NCI-H69 (cell line): ENCODE measurements at regions not wholly inside any gene's neighbourhood (a gene's known extent, or its start where the extent isn't known, plus 50 kb on each side); places are given as distances from the start of the nearest gene placed in this dataset.
"Not testable (repeated sequence)": the region's sequence is repeated elsewhere in the genome, so short reads cannot be mapped to it uniquely, and the experiment has no call there.

ENCODE experiments used
- DNase-seq: peaks from one replicate; lab custom pipeline; 2025; lab: John Stamatoyannopoulos, UW

DNA sequence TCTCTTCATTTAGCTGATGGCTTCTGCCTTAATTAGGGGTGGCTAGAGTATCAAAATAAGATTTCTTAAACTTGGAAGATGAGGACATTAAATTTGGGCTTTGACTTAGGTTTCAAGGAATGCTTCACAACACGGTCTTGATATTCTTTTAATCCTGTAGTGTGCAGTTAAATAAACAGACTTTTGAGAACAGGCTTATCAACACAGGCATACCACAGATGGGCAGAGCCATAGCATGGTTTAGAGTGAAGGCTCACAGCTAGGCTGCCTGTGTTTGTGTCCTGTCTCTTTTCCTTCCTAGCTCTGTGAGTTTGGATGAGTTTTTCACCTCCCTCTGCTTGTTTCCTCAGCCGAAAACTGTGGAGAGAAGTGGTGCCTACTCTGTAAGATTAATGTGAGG is 102.3 kb upstream of the IPO9 start:
- DNase-seq: no peak

DNA sequence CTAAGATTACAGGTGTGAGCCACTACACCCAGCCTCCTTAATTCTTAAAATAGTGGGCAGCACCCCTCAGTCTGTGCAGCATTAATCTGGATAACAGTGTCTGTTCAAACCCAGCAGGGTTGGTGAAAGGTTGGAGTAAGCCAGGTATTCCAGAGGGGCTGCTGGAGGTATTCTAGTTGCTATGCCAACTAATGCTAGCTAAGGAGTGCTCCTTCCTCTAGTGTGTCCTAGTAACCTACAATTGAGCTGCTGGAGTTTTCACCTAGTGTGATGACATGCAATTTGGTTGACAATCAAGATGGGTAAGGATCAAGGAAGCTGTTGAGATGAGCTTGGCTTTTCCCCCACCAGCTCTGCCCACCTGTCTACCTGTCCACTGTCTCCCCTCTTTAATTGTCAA is 100.2 kb upstream of the IPO9 start:
- DNase-seq: peak; percentile 88

DNA sequence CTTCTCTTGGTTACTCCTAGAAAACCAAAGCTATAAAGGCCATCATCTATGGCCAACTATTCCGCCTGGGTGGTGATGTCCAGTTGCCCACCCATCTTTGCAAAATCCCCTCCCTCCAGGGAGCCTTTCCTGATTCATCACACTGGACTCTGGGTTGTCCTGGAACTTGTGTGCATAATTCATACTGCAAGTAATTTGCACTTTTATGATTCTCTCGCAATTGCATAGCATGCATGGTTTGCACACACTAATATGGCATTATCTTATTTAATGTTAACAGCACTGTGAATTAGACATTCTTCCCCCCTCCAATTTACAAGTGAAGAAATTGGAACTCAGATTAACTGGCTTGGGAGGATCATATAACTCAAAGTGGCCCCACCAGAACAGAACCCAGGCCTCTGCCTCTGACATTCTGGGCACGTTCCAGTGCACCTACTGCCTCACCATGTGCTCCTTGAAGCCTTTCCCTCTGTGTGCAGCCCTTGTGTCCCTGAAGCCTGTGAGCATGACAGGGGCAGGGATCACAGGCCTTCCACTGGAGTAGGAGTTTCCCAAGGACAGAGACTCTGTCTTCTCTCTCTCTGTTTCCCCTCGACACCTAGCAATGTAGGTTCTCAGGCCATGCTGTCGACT is 98.9 kb upstream of the IPO9 start:
- no peak for DNase-seq

DNA sequence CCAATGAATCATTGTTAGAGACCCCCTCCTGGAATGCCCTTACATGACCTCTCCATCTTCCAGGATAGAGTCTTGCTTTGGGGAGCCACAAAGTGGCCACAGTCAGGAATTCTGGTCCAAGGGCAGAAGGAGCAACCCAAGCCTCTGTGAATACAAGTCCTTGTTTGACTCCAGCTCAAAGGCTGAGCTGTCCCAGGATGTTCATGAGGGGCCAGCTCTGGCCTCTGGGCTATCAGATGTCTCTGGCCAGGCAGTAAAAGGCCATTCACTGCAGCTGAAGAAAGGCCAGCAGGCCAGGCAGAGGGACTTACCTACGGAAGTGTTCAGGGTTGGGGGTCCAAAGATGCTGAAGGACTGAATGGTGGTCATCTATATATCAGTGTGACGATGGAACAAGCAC is 98.3 kb upstream of the IPO9 start:
- DNase-seq: no peak

DNA sequence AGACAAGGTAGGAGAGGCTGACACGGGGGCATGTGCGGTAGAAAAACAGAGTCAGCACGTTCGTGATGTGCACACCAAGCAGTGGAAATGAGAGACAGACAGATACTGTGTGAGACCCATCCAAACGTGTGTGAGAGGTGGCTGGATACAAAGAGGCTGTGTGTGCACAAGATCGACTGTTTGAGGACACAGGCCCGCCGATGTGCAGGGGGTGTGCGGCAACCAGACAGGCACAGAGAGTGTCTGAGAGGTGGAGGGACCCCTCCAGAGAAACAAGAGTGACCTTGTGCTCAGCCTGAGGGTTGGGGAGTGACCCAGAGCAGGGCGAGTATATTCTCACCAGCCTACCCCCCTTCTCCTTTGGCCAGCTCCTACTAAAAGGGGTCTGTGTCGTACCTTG is 97.8 kb upstream of the IPO9 start:
- DNase-seq: no peak

DNA sequence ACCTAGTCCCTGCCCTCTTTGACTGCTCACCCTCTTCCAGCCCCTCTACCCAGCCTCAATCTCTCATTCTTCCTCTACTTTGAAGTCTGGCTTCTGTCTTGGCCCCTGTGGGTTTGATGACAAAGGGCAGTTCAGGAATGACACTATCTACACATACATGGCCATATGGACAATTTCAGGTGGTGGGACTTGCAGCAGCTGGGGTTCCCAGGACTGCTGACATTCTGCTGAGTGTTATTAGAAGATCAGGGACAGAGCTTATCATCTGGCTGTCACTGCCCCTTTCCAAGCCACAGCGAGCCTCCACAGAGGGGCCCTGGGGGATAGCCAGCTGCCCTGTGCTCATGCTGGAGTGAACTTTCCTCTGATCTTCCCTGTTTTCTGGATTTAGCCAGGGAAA is 97.4 kb upstream of the IPO9 start:
- peak; percentile 48 for DNase-seq

DNA sequence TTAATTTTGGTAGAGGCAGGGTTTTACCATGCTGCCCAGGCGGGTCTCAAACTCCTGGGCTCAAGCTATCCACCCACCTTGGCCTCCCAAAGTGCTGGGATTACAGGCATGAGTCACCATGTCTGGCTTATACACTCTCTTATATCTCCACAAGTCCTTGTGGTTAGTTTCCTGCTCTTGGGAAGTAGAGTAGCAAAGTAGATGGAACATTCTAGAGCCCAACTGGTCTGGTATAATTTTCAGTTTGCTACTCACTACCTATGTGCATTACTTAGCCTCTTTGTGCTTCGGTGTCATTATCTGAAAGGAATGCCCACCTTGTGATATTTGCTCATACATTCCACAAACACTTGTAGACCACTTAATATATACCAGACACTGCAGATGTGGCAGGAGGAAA is 96.6 kb upstream of the IPO9 start:
- DNase-seq: no peak

DNA sequence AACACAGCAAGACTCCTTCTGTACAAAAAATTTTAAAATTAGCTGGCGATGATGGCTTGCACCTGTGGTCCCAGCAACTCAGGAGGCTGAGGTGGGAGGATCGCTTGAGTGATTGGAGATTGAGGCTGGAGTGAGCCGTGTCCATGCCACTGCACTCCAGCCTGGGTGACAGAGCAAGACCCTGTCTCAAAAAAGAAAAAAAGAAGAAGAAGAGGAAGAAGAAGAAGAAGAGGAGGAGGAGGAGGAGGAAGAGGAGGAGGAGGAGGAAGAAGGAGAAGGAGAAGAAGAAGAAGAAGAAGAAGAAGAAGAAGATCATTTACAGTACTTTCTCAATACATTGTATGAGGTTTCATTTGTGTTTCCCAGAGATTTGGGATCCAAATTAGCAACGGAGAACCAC is 94.7 kb upstream of the IPO9 start:
- DNase-seq: not testable (repeated sequence)

DNA sequence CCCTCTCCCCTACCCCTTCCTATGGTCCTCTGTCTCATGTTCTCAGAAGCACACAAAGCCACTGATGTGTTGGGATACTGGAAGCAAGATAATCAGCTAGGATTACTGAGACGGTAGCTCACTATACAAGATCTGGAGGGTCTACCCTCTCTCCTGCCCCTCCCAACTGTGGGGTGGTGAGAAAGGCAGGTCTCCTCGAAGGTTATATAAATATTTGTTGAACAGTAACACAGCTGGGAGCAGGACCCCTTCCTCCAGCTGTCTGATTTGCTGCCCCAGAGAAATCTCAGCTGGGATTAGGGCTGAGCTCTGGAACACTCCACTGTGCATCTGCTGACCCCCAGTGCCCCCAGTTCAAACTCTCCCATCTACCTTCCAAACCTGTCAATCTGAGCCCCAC is 94.2 kb upstream of the IPO9 start:
- peak; percentile 68 for DNase-seq

DNA sequence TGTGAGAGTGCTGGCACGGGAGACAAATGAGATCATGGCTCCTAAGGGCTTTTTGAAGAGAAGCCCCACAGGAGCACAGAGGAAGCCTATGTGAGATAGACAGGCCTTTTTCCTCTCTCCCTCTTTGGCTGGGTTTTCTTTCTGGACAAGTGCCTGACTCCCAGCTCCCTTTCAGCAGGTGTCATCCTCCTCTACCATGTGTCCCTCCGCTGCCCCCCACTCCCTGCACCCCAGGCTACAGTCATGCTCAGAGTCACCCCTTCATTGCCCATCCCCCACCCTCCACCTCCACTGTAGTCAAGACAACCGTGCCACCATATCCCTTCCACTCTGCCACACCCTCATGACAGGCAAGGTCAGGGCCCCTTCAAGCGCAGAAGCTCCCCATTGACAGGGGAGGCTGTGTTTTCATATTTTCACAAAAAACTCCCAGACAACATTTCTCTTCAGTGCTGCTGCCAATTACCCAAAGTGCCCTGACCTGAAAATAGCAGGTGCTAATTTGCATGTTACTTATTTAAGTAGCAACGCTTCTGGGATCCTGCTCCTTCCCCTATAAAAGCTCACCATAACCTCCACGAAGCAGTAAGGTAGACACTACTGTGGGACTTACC is 92.1 kb upstream of the IPO9 start:
- DNase-seq: no peak

DNA sequence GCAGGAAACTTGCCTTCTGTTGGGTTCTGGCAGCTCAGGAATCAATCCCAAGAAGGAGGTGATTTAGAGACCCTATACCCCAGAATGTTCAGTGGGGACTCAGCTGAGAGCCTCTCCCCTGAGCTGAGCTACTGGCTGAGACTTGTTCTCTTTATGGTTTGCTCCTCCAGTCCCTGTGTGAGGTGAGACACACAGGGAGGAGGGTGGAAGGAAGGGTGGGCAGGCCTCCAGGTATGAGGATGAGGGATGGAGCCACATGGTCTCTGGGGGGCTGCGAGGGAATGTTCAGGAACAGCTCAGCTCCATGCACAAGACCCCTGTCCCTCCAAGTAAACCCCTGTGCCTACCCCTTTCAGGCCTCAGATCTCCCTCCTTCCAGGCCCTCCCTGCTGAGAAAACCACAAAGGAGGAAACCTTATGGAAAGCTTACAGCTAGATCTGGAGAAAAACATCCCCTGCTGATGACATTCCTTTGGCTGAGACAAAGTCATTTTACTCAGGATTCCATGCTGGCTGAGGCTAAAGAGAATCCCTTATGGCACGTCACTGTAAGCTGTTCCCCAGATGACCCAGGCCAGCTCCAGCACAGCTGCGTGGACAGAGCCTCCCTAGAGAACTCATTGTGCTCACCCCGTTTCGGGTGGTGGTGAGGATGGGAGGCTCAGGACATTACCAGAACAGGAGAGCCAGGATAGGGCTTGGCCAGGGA is 91.5 kb upstream of the IPO9 start:
- no peak for DNase-seq

DNA sequence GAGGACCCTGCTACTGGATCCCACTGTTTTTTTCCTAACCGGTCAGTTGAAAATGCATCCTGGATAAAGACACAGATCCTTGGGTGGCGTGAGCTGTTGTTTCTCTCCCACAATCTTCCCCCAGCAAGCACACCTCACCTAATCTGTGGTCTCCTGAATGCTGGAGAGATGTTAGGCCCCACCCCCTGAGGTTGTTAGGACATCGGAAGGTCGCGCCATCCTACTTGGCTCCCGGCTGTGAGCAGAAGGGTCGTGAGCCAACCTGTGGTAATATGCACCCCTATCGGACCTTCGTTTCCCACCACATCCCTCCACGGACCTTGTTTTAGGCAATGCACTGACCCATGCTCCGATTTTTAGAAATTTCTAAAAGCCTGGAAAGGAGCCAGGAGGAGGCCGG is 89.9 kb upstream of the IPO9 start:
- no peak for DNase-seq

DNA sequence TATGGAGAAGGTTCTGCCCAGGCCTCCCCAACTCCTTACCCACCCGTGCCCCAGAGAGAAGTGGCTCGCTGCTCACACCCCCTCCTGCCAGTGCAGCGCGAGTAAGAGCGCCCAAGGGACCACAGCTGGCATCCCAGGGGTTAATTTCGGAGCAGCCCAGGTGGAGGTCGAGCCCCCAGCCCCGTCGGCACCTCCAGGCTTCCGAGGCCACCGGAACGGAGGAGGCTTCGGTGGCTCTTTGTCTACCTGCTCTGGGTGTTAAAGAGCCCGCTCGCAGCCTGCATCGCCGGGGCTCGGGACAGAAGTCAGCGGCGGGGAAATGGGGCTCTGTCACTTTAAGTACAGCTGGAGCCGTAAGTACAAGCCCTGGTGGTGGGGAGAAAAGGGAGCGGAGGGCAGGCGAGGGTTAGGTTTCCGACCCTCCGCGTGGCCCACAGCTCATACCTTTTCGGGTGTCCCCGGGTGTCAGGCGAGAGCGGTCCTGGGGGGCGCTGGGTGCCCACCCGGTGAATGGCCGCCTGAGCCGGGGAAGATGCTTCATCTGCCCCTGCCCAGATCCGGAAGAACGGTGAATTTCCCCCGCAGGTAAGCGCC is 89.4 kb upstream of the IPO9 start:
- peak; percentile 67 for DNase-seq

DNA sequence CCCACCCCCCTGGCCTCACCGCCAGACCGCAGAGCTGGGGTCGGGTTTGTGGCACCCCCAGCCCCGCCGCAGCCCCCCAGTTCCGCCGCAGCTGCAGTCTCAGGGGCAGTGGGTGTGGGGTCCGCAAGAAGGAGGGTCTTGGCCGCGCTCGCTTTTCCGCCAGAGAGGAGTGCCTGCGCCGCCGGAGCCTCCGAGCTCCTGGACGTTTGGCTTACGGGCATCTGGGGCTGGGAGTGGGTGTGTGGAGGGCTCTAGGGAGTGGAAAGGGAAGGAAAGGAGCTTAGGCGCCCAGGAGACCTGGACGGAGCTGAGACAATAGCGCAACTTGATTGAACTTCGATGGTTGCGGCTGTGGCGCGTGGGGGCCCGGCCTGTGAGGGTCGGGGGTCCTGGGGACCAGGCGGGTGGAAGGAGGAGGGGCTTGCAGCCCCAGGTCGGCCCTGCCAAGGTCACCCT is 88.8 kb upstream of the IPO9 start:
- DNase-seq: no peak

DNA sequence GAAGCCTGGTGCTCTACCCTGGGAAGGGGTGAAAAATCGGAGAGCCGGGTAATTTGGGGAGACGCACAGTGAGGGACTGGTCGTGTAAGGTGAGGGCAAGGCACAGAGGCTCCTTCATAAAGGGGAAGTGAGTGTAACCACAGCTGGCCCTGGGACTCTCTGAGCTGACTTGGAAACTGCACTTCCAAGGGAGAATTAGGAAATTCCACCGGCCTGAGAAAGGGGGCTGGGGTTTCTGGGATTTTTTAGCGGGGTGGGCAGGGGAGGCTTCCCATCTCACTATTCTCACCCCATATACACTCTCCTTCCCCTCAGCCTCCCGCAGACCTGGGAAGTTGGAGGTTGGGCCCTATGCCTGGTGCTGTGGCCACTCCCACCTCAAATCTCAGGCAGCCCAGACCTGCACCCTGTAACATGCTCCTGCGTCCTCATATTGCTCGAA is 88.3 kb upstream of the IPO9 start:
- no peak for DNase-seq

DNA sequence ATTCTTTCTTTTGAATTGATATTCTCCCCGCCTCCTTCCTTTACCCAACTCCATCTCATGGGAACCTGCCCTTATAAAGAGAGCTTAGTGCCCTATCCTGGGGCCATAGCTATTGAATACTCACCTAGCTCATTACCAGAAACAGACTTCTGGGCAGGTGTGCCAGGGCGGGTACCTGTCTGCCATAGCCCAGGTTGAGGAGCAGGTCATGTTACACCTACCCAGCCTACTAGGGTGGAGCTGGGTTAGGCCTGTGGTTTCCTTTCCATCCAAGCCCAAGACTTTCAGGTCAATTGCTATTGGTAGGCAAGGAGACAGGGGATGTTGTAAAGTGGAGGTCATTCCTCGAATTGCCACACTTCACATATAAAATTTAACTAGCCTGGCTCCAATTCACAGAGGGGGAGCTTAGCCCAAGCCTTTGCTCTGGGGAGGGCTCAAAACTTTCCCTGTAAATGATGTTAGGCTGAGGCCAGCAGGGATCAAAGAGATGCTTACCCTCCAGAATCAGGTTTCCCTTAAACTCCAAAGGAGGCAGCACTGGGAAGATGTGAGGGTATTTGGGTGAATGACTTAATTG is 87.1 kb upstream of the IPO9 start:
- peak; percentile 80 for DNase-seq

DNA sequence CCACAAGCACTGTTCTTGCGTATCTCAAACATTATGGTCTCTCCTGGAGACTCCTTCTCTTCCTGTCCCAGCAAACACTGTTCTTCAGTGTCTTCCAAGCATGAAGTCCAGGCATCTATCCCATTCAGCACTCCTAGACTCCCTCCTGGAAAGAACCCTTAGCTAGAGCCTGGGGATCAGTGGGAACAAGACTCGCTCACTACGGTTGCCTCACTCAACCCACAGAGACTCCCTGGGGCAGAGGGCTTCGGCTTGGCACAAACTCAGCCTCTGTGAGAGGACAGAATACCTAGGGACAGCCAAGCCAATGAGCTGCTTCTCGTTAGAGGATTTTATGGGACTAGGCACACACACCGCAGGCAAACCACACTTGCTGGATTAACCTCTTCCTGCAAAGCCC is 86.5 kb upstream of the IPO9 start:
- no peak for DNase-seq

DNA sequence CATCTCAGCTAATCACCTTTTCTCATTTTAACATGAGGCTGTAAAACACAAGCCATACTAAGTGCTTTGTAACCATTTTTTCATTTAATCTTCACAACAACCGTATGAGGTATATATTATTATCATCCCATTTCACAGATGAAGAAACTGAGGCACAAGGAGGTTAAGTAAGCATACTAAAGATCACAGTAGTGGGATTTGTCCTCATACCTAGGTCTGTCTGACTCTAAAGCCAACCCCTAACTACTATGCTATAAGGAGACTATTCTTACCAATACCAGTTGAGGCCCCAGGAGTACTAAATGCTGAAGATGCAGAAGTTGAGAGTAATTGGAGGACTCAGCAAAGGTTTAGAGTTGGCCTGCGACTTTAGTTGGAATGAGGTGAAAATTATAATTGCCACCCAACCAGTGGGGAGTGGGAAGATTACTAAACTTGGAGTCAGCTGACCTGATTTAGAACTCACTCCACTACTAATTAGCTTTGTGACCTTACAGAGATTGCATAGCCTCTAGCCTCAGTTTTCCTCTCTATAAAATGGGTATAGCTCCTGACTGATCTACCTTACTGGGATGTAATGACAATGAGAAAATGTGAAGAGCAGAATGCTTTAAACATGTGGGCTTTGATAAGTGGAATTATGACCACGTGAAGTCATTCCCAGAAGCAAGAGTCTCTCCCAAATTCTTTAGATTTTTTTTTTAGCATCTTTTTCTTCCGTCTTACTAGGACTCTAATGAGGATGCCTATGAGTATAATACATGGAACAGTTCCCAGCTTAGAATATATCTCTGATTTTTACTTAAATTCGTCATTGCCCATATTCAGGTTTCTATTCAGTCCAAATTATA is 85.8 kb upstream of the IPO9 start:
- no peak for DNase-seq

DNA sequence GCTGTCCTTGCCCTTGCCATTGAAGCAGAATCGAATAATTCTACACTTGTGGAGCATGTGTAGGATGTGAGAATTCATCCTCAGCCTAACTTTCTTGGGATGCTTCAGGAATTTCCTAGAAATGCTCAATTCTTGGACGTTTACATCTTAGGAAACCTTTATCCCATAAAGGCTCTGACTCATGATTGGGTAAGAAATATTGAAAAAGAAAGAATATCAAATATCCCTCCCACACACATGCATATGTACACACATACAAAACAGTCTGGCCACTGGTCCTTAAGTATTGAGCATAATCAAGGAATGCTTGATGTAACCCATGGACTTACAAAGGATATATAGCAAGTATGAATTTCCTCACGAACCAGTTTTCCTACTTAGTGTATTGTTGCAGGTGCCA is 83.9 kb upstream of the IPO9 start:
- no peak for DNase-seq

DNA sequence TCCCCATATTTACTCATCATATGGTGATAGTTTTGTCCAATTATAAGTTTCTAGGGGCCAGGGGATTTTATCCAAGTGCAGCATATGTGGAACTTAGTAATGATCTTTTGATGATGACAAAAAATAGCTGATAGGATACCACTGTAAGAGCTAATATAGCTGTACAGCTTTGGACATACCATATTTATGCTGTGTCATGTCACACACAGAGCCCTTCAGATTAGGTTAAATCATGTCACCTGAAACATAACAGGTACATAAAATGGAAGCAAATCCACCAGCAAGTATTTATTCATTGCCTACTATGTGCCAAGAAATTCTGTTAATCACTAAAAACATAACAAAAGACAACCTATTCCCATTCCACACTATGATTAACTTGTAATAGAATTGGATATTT is 82.8 kb upstream of the IPO9 start:
- no peak for DNase-seq

DNA sequence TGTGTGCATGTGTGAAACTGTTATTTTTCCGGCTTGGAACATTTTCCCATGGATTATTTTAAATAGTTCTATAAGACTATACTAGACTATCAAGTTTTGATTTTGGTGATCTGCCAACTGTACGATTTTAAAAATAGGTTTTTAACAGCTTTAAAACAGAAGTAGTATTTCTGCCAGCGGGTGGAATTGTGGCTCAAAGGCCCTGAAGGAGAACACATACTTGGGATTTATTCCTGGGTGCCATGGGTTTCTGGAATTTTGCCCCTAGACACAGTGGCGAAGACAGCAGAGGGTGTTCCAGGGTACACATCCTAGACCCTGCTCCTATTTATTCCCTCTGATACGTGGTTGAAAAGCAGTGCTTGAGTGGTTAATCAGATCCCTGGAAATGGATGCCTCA is 81.7 kb upstream of the IPO9 start:
- no peak for DNase-seq

DNA sequence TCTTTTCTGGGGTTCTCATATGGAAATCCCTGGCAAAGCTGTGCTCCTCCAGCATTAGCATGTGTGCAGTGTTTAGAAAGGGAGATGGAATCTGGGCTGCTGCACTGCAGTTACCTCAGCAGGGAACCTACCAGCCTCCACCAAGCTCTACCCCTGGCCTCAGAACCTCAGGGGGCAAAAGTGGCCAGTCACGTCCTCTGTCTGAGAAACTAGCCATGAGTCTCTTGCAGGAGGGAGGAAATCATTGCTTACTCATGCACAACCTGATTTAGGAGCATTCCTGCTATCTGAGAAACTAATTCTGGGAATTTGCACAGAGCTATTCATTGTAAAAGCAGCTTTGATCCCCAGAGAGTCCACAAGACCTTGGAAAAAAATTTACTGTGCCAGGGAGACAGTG is 80.6 kb upstream of the IPO9 start:
- DNase-seq: peak; percentile 43
